GM13977 (cell line): ENCODE measurements at regions not wholly inside any gene's neighbourhood (a gene's known extent, or its start where the extent isn't known, plus 50 kb on each side); places are given as distances from the start of the nearest gene placed in this dataset.
"Not testable (repeated sequence)": the region's sequence is repeated elsewhere in the genome, so short reads cannot be mapped to it uniquely, and the experiment has no call there.

Experiments used
- DNase-seq: peaks from one replicate; pipeline ENCODE4 v3.0.0; 2012; ENCODE audit warnings: low spot score
- in situ Hi-C: fragments of 300-500 bp; cut with MboI; formaldehyde crosslinking; loops from one replicate; pipeline ENCODE4 v1.12.0; 2022; ENCODE audit warnings: low sequenced_read_pairs, low pct_unique_long_range_greater_than_20kb, mixed read lengths, inconsistent platforms; ENCODE audit not compliant: unreplicated experiment
- TF ChIP-seq, protein P1 (sequence below): IDR thresholded peaks from 2 replicates; pipeline ENCODE4 v1.5.1; 2012; ENCODE audit warnings: mild to moderate bottlenecking, control low read depth; ENCODE audit not compliant: insufficient read depth; ENCODE audit errors: extremely low read depth, missing control alignments

DNA sequence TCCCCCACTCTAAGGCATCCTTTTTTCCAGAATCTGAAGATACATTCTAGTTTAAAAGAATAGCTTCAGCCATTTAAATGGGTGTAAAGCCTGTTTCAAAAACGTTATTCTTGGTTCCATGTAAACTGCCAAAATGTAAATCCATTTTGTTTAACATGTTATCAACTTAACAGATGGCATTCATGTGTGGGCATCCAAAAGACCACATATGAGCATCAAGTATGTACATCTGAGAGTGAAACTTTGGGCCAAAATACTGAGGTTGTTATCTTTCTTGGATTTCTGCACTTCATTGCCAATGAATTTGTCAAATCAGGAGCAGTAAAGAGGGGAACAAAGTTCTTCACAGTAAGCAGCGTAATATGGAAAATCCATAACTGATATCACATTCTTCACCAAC is 395.4 kb downstream of the ZNF804A start:
- in situ Hi-C loops, result no loop called here
- TF ChIP-seq, protein P1, sequence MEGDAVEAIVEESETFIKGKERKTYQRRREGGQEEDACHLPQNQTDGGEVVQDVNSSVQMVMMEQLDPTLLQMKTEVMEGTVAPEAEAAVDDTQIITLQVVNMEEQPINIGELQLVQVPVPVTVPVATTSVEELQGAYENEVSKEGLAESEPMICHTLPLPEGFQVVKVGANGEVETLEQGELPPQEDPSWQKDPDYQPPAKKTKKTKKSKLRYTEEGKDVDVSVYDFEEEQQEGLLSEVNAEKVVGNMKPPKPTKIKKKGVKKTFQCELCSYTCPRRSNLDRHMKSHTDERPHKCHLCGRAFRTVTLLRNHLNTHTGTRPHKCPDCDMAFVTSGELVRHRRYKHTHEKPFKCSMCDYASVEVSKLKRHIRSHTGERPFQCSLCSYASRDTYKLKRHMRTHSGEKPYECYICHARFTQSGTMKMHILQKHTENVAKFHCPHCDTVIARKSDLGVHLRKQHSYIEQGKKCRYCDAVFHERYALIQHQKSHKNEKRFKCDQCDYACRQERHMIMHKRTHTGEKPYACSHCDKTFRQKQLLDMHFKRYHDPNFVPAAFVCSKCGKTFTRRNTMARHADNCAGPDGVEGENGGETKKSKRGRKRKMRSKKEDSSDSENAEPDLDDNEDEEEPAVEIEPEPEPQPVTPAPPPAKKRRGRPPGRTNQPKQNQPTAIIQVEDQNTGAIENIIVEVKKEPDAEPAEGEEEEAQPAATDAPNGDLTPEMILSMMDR, result no peak
- no peak for DNase-seq

DNA sequence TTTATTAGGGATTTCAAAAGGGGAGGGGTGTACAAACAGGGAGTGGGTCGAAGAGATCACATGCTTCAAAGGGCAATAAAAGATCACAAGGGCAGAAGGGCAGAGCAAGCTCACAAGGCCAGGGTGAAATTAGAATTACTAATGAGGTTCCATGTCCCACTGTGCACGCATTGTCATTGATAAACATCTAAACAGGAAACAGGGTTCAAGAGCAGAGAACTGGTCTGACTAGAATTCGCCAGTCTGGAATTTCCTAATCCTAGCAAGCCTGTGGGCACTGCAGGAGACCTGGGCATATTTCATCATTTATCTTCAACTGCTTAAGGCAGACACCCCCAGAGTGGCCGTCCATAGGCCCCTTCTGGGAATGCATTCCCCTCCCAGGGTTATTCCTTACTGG is 408.2 kb downstream of the ZNF804A start:
- DNase-seq, result no peak
- TF ChIP-seq, protein P1, result no peak
- in situ Hi-C loops, result no loop called here

DNA sequence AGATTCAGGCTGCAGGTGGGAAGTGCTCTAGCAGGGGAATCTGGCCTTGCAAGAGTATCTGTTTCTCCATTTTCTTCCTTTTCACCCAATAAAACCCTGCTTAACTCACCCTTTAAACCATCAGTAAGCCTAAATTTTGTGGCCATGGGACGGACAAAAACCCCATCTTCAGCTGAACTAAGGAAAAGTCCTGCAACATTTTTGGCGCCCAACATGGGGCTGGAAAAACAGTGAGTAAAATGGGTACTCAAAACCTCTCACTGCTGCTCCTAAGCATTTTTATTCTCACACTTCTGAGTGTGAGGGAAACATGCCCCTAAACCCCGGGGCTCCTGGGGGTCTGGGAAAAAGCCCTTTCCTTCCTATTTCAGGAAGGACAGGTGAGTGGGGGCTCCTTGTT is 414.3 kb downstream of the ZNF804A start:
- TF ChIP-seq, protein P1, result no peak
- DNase-seq, result no peak
- in situ Hi-C loops, result no loop called here

DNA sequence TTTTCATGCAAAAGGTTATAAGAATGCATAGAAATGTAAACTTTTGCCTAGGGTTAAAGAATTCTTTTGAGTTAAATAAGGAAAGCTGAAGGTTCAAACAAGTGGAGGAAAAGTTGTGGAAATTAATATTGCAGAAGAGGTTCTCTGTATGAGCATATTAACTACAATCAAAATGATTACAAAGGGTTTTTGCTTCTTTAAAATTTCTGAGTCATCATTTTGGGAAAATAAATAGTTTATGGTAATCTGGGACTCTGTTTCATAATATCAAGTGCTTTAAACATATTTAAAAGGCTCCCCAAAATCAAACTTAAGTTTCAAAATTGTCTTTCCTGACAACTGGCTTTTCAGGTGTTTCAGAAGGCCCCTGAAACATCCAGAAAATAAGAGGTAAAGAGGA is 415.7 kb downstream of the ZNF804A start:
- TF ChIP-seq, protein P1, result no peak
- in situ Hi-C loops, result no loop called here
- DNase-seq, result no peak

DNA sequence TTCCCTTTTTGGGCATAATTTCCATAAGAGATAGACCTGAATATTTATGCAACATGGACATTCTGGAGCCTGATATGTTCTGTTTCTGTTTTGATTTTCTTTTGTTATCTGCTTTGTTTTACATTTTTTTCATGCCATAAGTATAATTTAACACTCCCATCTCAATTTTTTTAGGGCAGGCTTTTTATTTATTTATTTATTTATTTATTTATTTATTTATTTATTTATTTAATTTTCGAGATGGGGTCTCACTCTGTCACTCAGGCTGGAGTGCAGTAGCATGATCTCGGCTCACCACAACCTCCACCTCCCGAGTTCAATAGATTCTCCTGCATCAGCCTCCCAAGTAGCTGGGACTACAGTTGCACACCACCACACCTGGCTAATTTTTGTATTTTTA is 427.6 kb downstream of the ZNF804A start:
- in situ Hi-C loops, result not testable (repeated sequence)

DNA sequence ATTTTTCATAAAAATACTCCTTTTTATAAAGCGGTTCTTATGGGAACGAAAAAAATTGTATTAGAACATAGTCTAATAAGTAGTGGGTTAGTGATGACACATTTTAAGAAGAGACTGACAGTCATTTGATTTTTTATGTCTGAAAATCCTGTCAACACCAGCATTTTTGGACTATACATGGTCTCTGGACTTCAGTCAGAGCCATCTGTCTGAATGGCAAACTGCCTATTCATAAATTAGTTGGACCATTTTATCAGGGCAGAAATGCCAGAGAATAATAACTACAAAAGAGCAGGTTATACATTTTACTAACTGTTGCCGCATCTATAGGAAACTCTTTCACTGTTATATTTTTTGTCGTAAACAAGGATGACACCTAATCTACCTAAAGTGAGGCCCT is 437.6 kb downstream of the ZNF804A start:
- in situ Hi-C loops, result no loop called here
- DNase-seq, result no peak
- TF ChIP-seq, protein P1, result no peak

More for the DNA sequence above, 427.6 kb downstream of the ZNF804A start:
- not testable (repeated sequence) for DNase-seq

DNA sequence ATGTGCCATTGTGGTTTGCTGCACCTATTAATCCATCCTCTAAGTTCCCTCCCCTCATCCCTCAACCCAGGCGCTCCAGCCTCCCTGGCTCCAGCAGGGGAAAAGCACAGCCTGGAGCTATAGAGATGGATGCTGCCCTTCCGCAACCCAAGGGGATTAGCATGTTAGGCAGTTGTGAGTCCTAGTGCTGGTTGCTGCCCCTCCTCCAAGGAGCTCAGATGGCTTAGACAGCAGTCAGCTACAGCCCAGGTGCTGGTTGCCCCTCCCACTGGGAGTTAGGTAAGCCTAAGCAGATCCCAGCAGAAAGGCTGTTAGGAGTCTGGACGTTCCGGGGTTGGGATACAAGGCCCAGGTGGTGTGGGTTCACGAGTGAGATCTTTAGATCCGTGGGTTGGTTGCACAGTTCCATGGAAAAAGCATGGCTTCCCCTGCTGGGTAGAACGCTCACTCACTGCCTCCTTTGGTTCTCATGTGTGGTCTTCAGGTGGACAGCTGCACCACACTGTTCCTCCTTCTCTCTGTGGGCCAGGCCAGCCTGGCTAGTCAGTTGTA is 446.1 kb downstream of the ZNF804A start:
- no peak for DNase-seq

More for the DNA sequence above, 446.1 kb downstream of the ZNF804A start:
- TF ChIP-seq, protein P1, result no peak
- in situ Hi-C loops, result no loop called here
